Endothelial cell of umbilical vein (primary cell): ENCODE measurements at regions not wholly inside any gene's neighbourhood (a gene's known extent, or its start where the extent isn't known, plus 50 kb on each side); places are given as distances from the start of the nearest gene placed in this dataset.

Experiments used
- BruUV-seq: library from RNA; stranded (reverse); fragments of 400-500 nt; replicated peaks from 2 replicates; lab custom pipeline; 2021; lab: Mats Ljungman, UMichigan
- CTCF ChIA-PET: fragments of 300-600, 350-600 bp; sonication (Branson Sonifier 250); formaldehyde crosslinking; loops from one replicate; lab custom pipeline; 2021; ENCODE audit warnings: antibody characterized with exemption, inconsistent platforms; lab: Charles Lee
- POLR2A ChIA-PET: fragments of 300-600, 350-600 bp; sonication (Branson Sonifier 250); formaldehyde crosslinking; loops from one replicate; lab custom pipeline; 2021; ENCODE audit warnings: antibody characterized with exemption, inconsistent platforms; lab: Charles Lee
- DNase-seq: peaks from one replicate; pipeline ENCODE4 v3.0.0-alpha.2; 2011; ENCODE audit warnings: low read depth, low spot score
- FAIRE-seq: peaks from 2 replicates; lab custom pipeline; 2011; peaks lifted over from hg19 to GRCh38; lab: Jason Lieb, UNC
- H2AFZ ChIP-seq: 2 replicates; pipeline ENCODE4 v1.6.0; 2012; ENCODE audit warnings: low read depth, low read length, control low read depth, inconsistent platforms
- H3K27ac ChIP-seq: 2 replicates; pipeline ENCODE4 v1.5.1; 2011; ENCODE audit warnings: low read depth, mild to moderate bottlenecking, control low read depth, low read length, moderate library complexity; ENCODE audit not compliant: insufficient read depth
- H3K27me3 ChIP-seq, 2 experiments: 2 replicates each; pipeline versions ENCODE4 v1.6.0 to v1.6.1; 2011; ENCODE audit warnings: low read length in 2 of 2, mixed read lengths in 1 of 2; ENCODE audit not compliant: control insufficient read depth in 2 of 2, insufficient read depth in 2 of 2
- H3K36me3 ChIP-seq, 2 experiments: 2 replicates in 1 of 2; 3 replicates in 1 of 2; pipeline ENCODE4 v1.5.1; 2011; ENCODE audit warnings: low read length in 2 of 2, mild to moderate bottlenecking in 1 of 2, moderate library complexity in 1 of 2; ENCODE audit not compliant: control insufficient read depth in 2 of 2, insufficient read depth in 2 of 2; ENCODE audit errors: extremely low read depth in 1 of 2
- H3K4me1 ChIP-seq: 3 replicates; pipeline ENCODE4 v1.5.1; 2011; ENCODE audit warnings: mild to moderate bottlenecking, low read length; ENCODE audit not compliant: control insufficient read depth, insufficient read depth; ENCODE audit errors: extremely low read depth
- H3K4me2 ChIP-seq: 2 replicates; pipeline ENCODE4 v1.6.1; 2011; ENCODE audit warnings: low read length, control low read depth, mixed read lengths; ENCODE audit not compliant: insufficient read depth
- H3K4me3 ChIP-seq, 3 experiments: fragments of 200-600 bp in 1 of 3; sonication (generic), shearing (Covaris generic) in 1 of 3; replicated peaks in 1 of 3; 2 replicates each; pipeline ENCODE4 v1.5.1; 2011 to 2016; ENCODE audit warnings: control low read depth in 3 of 3, low read length in 3 of 3, mild to moderate bottlenecking in 2 of 3, inconsistent platforms in 1 of 3, low read depth in 1 of 3, moderate library complexity in 1 of 3; ENCODE audit not compliant: insufficient read depth in 1 of 3
- H3K79me2 ChIP-seq: 2 replicates; pipeline ENCODE4 v1.6.0; 2012; ENCODE audit warnings: low read length, inconsistent platforms; ENCODE audit not compliant: control insufficient read depth, insufficient read depth
- H3K9ac ChIP-seq: replicated peaks from 2 replicates; pipeline ENCODE3; 2011; ENCODE audit warnings: low read length, control low read depth; ENCODE audit not compliant: insufficient read depth; ENCODE audit errors: extremely low read depth
- H3K9me1 ChIP-seq: replicated peaks from 3 replicates; pipeline ENCODE4 v1.6.0; 2011; ENCODE audit warnings: mild to moderate bottlenecking, low read length; ENCODE audit not compliant: control insufficient read depth, insufficient read depth; ENCODE audit errors: extremely low read depth
- H3K9me3 ChIP-seq: replicated peaks from 2 replicates; pipeline ENCODE4 v1.5.1; 2012; ENCODE audit warnings: low read length, inconsistent platforms; ENCODE audit not compliant: control insufficient read depth, insufficient read depth
- H4K20me1 ChIP-seq: replicated peaks from 2 replicates; pipeline ENCODE3; 2011; ENCODE audit warnings: mild to moderate bottlenecking, low read length; ENCODE audit not compliant: control insufficient read depth, insufficient read depth; ENCODE audit errors: extremely low read depth
- CTCF ChIP-seq, 2 donors: IDR thresholded peaks; 1 replicate in 1 of 2; 2 replicates in 1 of 2; pipeline ENCODE4 v1.5.1; 2011; ENCODE audit warnings: low read length in 2 of 2, mild to moderate bottlenecking in 2 of 2, moderate library complexity in 2 of 2, control low read depth in 1 of 2, inconsistent platforms in 1 of 2, low read depth in 1 of 2; ENCODE audit not compliant: insufficient read depth in 1 of 2; ENCODE audit errors: extremely low read depth in 1 of 2
- EZH2 ChIP-seq: IDR thresholded peaks from 2 replicates; pipeline ENCODE4 v1.6.1; 2012; ENCODE audit warnings: borderline replicate concordance, low read depth, mild to moderate bottlenecking, moderate library complexity, low read length, inconsistent platforms; ENCODE audit not compliant: severe bottlenecking
- FOS ChIP-seq: IDR thresholded peaks from 2 replicates; pipeline ENCODE4 v1.6.1; 2011; ENCODE audit warnings: mild to moderate bottlenecking, low read length, moderate library complexity, borderline replicate concordance; ENCODE audit not compliant: insufficient read depth
- GATA2 ChIP-seq: IDR thresholded peaks from 2 replicates; pipeline ENCODE4 v1.7.0; 2011; ENCODE audit warnings: low read depth, mild to moderate bottlenecking, moderate library complexity, mixed read lengths, low read length; ENCODE audit not compliant: insufficient read length, insufficient read depth
- JUN ChIP-seq: IDR thresholded peaks from 2 replicates; pipeline ENCODE4 v1.6.1; 2011; ENCODE audit warnings: borderline replicate concordance, low read depth; ENCODE audit not compliant: insufficient read length, insufficient read depth
- MAX ChIP-seq: IDR thresholded peaks from 2 replicates; pipeline ENCODE4 v1.6.1; 2011; ENCODE audit not compliant: insufficient read depth, insufficient read length
- MYC ChIP-seq: IDR thresholded peaks from one replicate; pipeline ENCODE4 v1.6.1; 2011; ENCODE audit warnings: mild to moderate bottlenecking, low read depth, low read length
- POLR2A ChIP-seq: IDR thresholded peaks from 2 replicates; pipeline ENCODE4 v1.6.1; 2012; ENCODE audit warnings: low read depth, mild to moderate bottlenecking, control low read depth, low read length
- POLR2AphosphoS5 ChIP-seq: IDR thresholded peaks from 2 replicates; pipeline ENCODE4 v1.6.1; 2012; ENCODE audit warnings: low read depth, mild to moderate bottlenecking, control low read depth, low read length, moderate library complexity; ENCODE audit not compliant: insufficient read depth
- dilution Hi-C: fragments of 300-500 bp; cut with MboI; formaldehyde crosslinking; loops from one replicate; pipeline ENCODE4 v1.15.0; 2019; ENCODE audit warnings: low sequenced_read_pairs; ENCODE audit not compliant: extremely low pct_ligation_motif_present
- intact Hi-C: fragments of 100-400 bp; cut with micrococcal nuclease; formaldehyde crosslinking; loops from one replicate; pipeline ENCODE4 v1.10.0; 2022

GRCh38 chr9:89920951-89921350 is 316.1 kb downstream of the GADD45G start:
- POLR2A ChIA-PET, result interaction anchor here (0.6 kb wide), 1 partner anchor 19 kb away, joined by 3 read pairs; no protein-coding TSS in a partner anchor
- H3K9ac ChIP-seq, result no peak overlapping the region
- TF ChIP-seq MAX (no peak), CTCF (IDR thresholded peaks at IDR 0.05; ENCODE audit: extremely low read depth in 1 of 2, insufficient read depth in 1 of 2, low read depth in 1 of 2, low read length in 2 of 2) (no peak), MYC (no peak), JUN (no peak), POLR2AphosphoS5 (no peak), POLR2A (no peak), EZH2 (no peak), GATA2 (no peak), FOS (no peak)
- no peaks in the 10 kb centered on the region for H3K9me3 ChIP-seq
- no peaks in the 10 kb centered on the region for H4K20me1 ChIP-seq
- H3K4me3 ChIP-seq, result no peak overlapping the region
- no peaks in the 10 kb centered on the region for H3K27me3 ChIP-seq
- H2AFZ ChIP-seq, result no peak overlapping the region
- BruUV-seq, result no TSS peak
- intact Hi-C loops (no loop called here), dilution Hi-C loops (no loop called here)
- H3K4me2 ChIP-seq, result no peak overlapping the region
- no peak for FAIRE-seq
- CTCF ChIA-PET, result interaction anchor here (1.4 to 11.7 kb wide), 2 partner anchors 9 to 317 kb away, joined by 3 to 113 read pairs; partner anchors contain the start of gene GADD45G
- H3K79me2 ChIP-seq, result no peaks in the 10 kb centered on the region
- no peak overlapping the region for H3K27ac ChIP-seq
- no peaks in the 10 kb centered on the region for H3K36me3 ChIP-seq
- no peaks in the 10 kb centered on the region for H3K9me1 ChIP-seq
- DNase-seq, result no peak
- H3K4me1 ChIP-seq, result no peaks in the 10 kb centered on the region
